ENCODE measurements at regions not wholly inside any gene's neighbourhood (a gene's known extent, or its start where the extent isn't known, plus 50 kb on each side); places are given as distances from the start of the nearest gene placed in this dataset.

- Histone ChIP-seq H3K9me3 (replicated peaks) (peaks cover 28% of the 10 kb centered on the region), H3K4me3 (no peak overlapping the region), H3K36me3 (no peaks in the 10 kb centered on the region), H3K4me1 (no peaks in the 10 kb centered on the region), H3K27me3 (ENCODE audit: low read depth) (no peaks in the 10 kb centered on the region), H3K27ac (replicated peaks) (no peak overlapping the region)
- TF ChIP-seq CTCF (IDR thresholded peaks at IDR 0.05; ENCODE audit: borderline replicate concordance): no peak
- intact Hi-C loops (cut with micrococcal nuclease): no loop called here
- no peak for DNase-seq
Measured at GRCh38 chr20:23215344-23215995, 129.3 kb upstream of the CD93 start.

GRCh38 chr20:23214903-23215302, 128.8 kb upstream of the CD93 start:
- H3K36me3 ChIP-seq: no peaks in the 10 kb centered on the region
- no peaks in the 10 kb centered on the region for H3K4me1 ChIP-seq
- H3K4me3 ChIP-seq: no peak overlapping the region
- DNase-seq: no peak
- no peak overlapping the region for H3K27ac ChIP-seq (replicated peaks)
- intact Hi-C loops (cut with micrococcal nuclease): no loop called here
- no peaks in the 10 kb centered on the region for H3K27me3 ChIP-seq (ENCODE audit: low read depth)
- H3K9me3 ChIP-seq (replicated peaks): peaks cover 22% of the 10 kb centered on the region
- no peak for TF ChIP-seq CTCF (IDR thresholded peaks at IDR 0.05; ENCODE audit: borderline replicate concordance)

- intact Hi-C loops (cut with micrococcal nuclease): no loop called here
- DNase-seq: no peak
- no peak for TF ChIP-seq CTCF (IDR thresholded peaks at IDR 0.05; ENCODE audit: borderline replicate concordance)
Measured at GRCh38 chr20:23212464-23212995, 126.4 kb upstream of the CD93 start.

GRCh38 chr20:23212011-23212410, 125.9 kb upstream of the CD93 start:
- H3K9me3 ChIP-seq (replicated peaks): no peaks in the 10 kb centered on the region
- no peaks in the 10 kb centered on the region for H3K36me3 ChIP-seq
- DNase-seq: no peak
- H3K27me3 ChIP-seq (ENCODE audit: low read depth): no peaks in the 10 kb centered on the region
- no peak overlapping the region for H3K27ac ChIP-seq (replicated peaks)
- intact Hi-C loops (cut with micrococcal nuclease): no loop called here
- no peak overlapping the region for H3K4me3 ChIP-seq
- no peak for TF ChIP-seq CTCF (IDR thresholded peaks at IDR 0.05; ENCODE audit: borderline replicate concordance)
- no peaks in the 10 kb centered on the region for H3K4me1 ChIP-seq

More at GRCh38 chr20:23212464-23212995, 126.4 kb upstream of the CD93 start:
- Histone ChIP-seq H3K36me3 (no peaks in the 10 kb centered on the region), H3K4me1 (no peaks in the 10 kb centered on the region), H3K4me3 (no peak overlapping the region), H3K27me3 (ENCODE audit: low read depth) (no peaks in the 10 kb centered on the region), H3K27ac (replicated peaks) (no peak overlapping the region), H3K9me3 (replicated peaks) (no peaks in the 10 kb centered on the region)

GRCh38 chr20:23211164-23211563, 125.0 kb upstream of the CD93 start:
- Histone ChIP-seq H3K36me3 (no peaks in the 10 kb centered on the region), H3K27me3 (ENCODE audit: low read depth) (no peaks in the 10 kb centered on the region), H3K9me3 (replicated peaks) (no peaks in the 10 kb centered on the region), H3K27ac (replicated peaks) (no peak overlapping the region), H3K4me1 (peaks cover 7% of the 10 kb centered on the region), H3K4me3 (no peak overlapping the region)
- intact Hi-C loops (cut with micrococcal nuclease): no loop called here
- no peak for DNase-seq
- TF ChIP-seq CTCF (IDR thresholded peaks at IDR 0.05; ENCODE audit: borderline replicate concordance): no peak
